ENCODE measurements at regions not wholly inside any gene's neighbourhood (a gene's known extent, or its start where the extent isn't known, plus 50 kb on each side); places are given as distances from the start of the nearest gene placed in this dataset.

DNA sequence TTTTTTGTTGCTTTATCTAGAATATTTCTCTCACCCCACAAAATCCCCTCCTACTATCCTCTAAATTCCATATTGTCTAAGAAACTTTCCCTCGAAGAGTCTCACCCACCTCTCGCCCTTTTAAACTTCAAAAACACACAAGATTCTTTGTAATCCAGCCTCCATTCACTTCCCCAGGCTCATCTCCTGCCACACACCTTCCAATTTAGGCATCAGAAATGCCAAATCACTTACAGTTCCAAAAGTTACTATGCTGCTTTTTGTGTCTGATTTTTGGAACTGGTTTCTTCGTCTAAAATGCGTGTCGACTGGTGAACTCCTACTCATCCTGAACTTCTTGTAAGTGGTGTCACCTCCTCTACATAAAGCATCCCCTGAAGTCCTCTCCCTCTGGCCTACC lies 482.4 kb upstream of the CAMK1G start:
- no peak overlapping the region for H3K4me2 ChIP-seq (ENCODE audit: low read depth, low read length, poor library complexity, severe bottlenecking)
- no peaks in the 10 kb centered on the region for H3F3A ChIP-seq (ENCODE audit: low read depth)
- no peaks in the 10 kb centered on the region for H3K79me2 ChIP-seq (ENCODE audit: insufficient read depth, low read length)
- H3K9ac ChIP-seq (ENCODE audit: low read depth, low read length, poor library complexity, severe bottlenecking) = no peak overlapping the region
- H4K20me1 ChIP-seq (ENCODE audit: insufficient read depth, low read length, poor library complexity, severe bottlenecking) = no peaks in the 10 kb centered on the region
- no peaks in the 10 kb centered on the region for H3K4me1 ChIP-seq (ENCODE audit: insufficient read depth, low read length, poor library complexity, severe bottlenecking)
- H2AFZ ChIP-seq (ENCODE audit: low read length) = no peak overlapping the region
- H3K27me3 ChIP-seq (ENCODE audit: insufficient read depth, low read length, poor library complexity, severe bottlenecking) = no peaks in the 10 kb centered on the region
- H3K9me2 ChIP-seq (replicated peaks; ENCODE audit: low read depth, low read length) = no peaks in the 10 kb centered on the region
- no peaks in the 10 kb centered on the region for H3K9me3 ChIP-seq (ENCODE audit: insufficient read depth, low read depth, low read length)
- no peak overlapping the region for H3K4me3 ChIP-seq (ENCODE audit: low read length, poor library complexity, severe bottlenecking)
- no peak for TF ChIP-seq EZH2phosphoT487 (IDR thresholded peaks at IDR 0.05; ENCODE audit: borderline replicate concordance)
- TF ChIP-seq, protein P1, sequence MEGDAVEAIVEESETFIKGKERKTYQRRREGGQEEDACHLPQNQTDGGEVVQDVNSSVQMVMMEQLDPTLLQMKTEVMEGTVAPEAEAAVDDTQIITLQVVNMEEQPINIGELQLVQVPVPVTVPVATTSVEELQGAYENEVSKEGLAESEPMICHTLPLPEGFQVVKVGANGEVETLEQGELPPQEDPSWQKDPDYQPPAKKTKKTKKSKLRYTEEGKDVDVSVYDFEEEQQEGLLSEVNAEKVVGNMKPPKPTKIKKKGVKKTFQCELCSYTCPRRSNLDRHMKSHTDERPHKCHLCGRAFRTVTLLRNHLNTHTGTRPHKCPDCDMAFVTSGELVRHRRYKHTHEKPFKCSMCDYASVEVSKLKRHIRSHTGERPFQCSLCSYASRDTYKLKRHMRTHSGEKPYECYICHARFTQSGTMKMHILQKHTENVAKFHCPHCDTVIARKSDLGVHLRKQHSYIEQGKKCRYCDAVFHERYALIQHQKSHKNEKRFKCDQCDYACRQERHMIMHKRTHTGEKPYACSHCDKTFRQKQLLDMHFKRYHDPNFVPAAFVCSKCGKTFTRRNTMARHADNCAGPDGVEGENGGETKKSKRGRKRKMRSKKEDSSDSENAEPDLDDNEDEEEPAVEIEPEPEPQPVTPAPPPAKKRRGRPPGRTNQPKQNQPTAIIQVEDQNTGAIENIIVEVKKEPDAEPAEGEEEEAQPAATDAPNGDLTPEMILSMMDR (conservative IDR thresholded peaks at IDR 0.05; ENCODE audit: low read length) = no peak
- no peaks in the 10 kb centered on the region for H3K36me3 ChIP-seq (ENCODE audit: insufficient read depth, low read length)

DNA sequence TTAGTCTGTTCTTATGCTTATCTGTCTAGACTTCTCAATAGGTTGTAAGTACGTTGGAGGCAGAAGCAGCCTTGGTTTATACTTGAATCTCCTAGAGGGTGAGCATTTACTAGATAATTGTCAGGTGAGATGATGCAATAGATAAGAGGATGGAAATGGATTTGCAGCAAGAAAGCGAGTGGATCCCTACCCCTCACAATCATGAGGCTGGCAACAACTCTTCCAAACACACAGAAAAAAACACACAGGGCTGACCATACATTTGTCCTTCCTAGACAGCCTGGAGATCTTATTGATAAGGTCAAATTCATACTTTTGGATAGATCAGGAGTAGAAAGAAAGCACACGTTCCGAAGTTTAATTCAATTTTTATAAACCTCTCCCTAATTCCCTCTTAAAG lies 481.4 kb upstream of the CAMK1G start:
- TF ChIP-seq, protein P1 (conservative IDR thresholded peaks at IDR 0.05; ENCODE audit: low read length) = no peak
- TF ChIP-seq EZH2phosphoT487 (IDR thresholded peaks at IDR 0.05; ENCODE audit: borderline replicate concordance) = no peak
- Histone ChIP-seq H4K20me1 (ENCODE audit: insufficient read depth, low read length, poor library complexity, severe bottlenecking) (no peaks in the 10 kb centered on the region), H3K9ac (ENCODE audit: low read depth, low read length, poor library complexity, severe bottlenecking) (no peak overlapping the region), H2AFZ (ENCODE audit: low read length) (no peak overlapping the region), H3K4me3 (ENCODE audit: low read length, poor library complexity, severe bottlenecking) (no peak overlapping the region), H3K79me2 (ENCODE audit: insufficient read depth, low read length) (no peaks in the 10 kb centered on the region), H3K27me3 (ENCODE audit: insufficient read depth, low read length, poor library complexity, severe bottlenecking) (no peaks in the 10 kb centered on the region), H3K36me3 (ENCODE audit: insufficient read depth, low read length) (no peaks in the 10 kb centered on the region), H3K9me2 (replicated peaks; ENCODE audit: low read depth, low read length) (no peaks in the 10 kb centered on the region), H3F3A (ENCODE audit: low read depth) (no peaks in the 10 kb centered on the region), H3K9me3 (ENCODE audit: insufficient read depth, low read depth, low read length) (no peaks in the 10 kb centered on the region), H3K4me2 (ENCODE audit: low read depth, low read length, poor library complexity, severe bottlenecking) (no peak overlapping the region), H3K4me1 (ENCODE audit: insufficient read depth, low read length, poor library complexity, severe bottlenecking) (no peaks in the 10 kb centered on the region)

DNA sequence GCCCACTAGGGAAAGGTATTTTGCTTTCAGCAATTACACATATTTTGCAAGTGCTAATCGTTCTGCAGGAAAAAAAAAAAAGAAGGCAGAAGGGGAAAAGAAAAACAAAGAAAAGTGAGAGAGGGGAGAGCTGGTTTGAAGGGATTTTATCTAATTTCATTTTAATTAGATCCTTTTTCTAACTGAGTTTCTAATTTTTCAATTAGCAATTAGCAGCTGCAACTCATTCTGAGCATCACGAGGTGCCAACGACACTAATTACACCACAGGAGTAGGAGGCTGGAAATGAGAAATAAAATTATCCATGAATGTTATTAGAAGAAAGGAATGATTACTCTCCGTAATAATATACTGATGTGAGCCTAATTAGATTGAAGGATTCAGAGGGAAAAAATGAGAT lies 481.0 kb upstream of the CAMK1G start:
- no peak overlapping the region for H3K9ac ChIP-seq (ENCODE audit: low read depth, low read length, poor library complexity, severe bottlenecking)
- no peaks in the 10 kb centered on the region for H3K4me1 ChIP-seq (ENCODE audit: insufficient read depth, low read length, poor library complexity, severe bottlenecking)
- H3K9me3 ChIP-seq (ENCODE audit: insufficient read depth, low read depth, low read length) = no peaks in the 10 kb centered on the region
- H3F3A ChIP-seq (ENCODE audit: low read depth) = no peaks in the 10 kb centered on the region
- H3K27me3 ChIP-seq (ENCODE audit: insufficient read depth, low read length, poor library complexity, severe bottlenecking) = no peaks in the 10 kb centered on the region
- H3K36me3 ChIP-seq (ENCODE audit: insufficient read depth, low read length) = no peaks in the 10 kb centered on the region
- TF ChIP-seq, protein P1 (conservative IDR thresholded peaks at IDR 0.05; ENCODE audit: low read length) = no peak
- no peak for TF ChIP-seq EZH2phosphoT487 (IDR thresholded peaks at IDR 0.05; ENCODE audit: borderline replicate concordance)
- no peaks in the 10 kb centered on the region for H3K79me2 ChIP-seq (ENCODE audit: insufficient read depth, low read length)
- H4K20me1 ChIP-seq (ENCODE audit: insufficient read depth, low read length, poor library complexity, severe bottlenecking) = no peaks in the 10 kb centered on the region
- H3K4me2 ChIP-seq (ENCODE audit: low read depth, low read length, poor library complexity, severe bottlenecking) = no peak overlapping the region
- no peak overlapping the region for H2AFZ ChIP-seq (ENCODE audit: low read length)
- no peak overlapping the region for H3K4me3 ChIP-seq (ENCODE audit: low read length, poor library complexity, severe bottlenecking)
- H3K9me2 ChIP-seq (replicated peaks; ENCODE audit: low read depth, low read length) = no peaks in the 10 kb centered on the region

Measured in Loucy (cell line).